ENCODE measurements at regions not wholly inside any gene's neighbourhood (a gene's known extent, or its start where the extent isn't known, plus 50 kb on each side); places are given as distances from the start of the nearest gene placed in this dataset.

- Histone ChIP-seq H3K79me2 (ENCODE audit: control insufficient read depth, insufficient read depth, low read length) (no peaks in the 10 kb centered on the region), H2AFZ (ENCODE audit: low read depth, low read length) (no peak overlapping the region), H4K20me1 (replicated peaks; ENCODE audit: control insufficient read depth, insufficient read depth, low read length) (no peaks in the 10 kb centered on the region), H3K27ac (ENCODE audit: extremely low read depth, low read depth, low read length) (no peak overlapping the region), H3K36me3 (ENCODE audit: control insufficient read depth, insufficient read depth, low read length) (no peaks in the 10 kb centered on the region), H3K9me3 (replicated peaks; ENCODE audit: control insufficient read depth, insufficient read depth, low read depth, low read length) (no peaks in the 10 kb centered on the region; the same call in 1 of the 2 replicates), H3K4me1 (replicated peaks in 1 of 2; ENCODE audit: control insufficient read depth in 2 of 2, insufficient read depth in 2 of 2, low read length in 2 of 2) (no peaks in the 10 kb centered on the region), H3K9ac (ENCODE audit: insufficient read depth in 1 of 2, low read depth in 2 of 2, low read length in 2 of 2) (no peak overlapping the region), H3K9me1 (ENCODE audit: control insufficient read depth, insufficient read depth, low read length) (no peaks in the 10 kb centered on the region), H3K27me3 (ENCODE audit: control insufficient read depth in 2 of 2, insufficient read depth in 2 of 2, low read length in 2 of 2) (no peaks in the 10 kb centered on the region), H3K4me2 (ENCODE audit: insufficient read depth, low read length) (no peak overlapping the region), H3K4me3 (no peak overlapping the region)
- DNase-seq (ENCODE audit: extremely low read depth in 1 of 4, low spot score in 3 of 4) (no peak), ATAC-seq (no peak; the same call in 2 of the 3 replicates), FAIRE-seq (no peak)
- intact Hi-C loops (cut with micrococcal nuclease) (no loop called here), in situ Hi-C loops (cut with MboI) (no loop called here)
- no TSS peak for BruUV-seq (replicated peaks)
- POLR2A ChIA-PET = no interaction called here
- CTCF ChIA-PET (ENCODE audit: low intra/inter-chr PET ratio) = no interaction called here
- TF ChIP-seq MGA (IDR thresholded peaks at IDR 0.05) (no peak), ZNF184 (CRISPR knock-in tag; IDR thresholded peaks at IDR 0.05) (no peak), SNAPC5 (CRISPR knock-in tag; IDR thresholded peaks at IDR 0.05) (no peak), MTA1 (IDR thresholded peaks at IDR 0.05; ENCODE audit: borderline replicate concordance) (no peak)
- WGBS (ENCODE audit: insufficient coverage, low coverage, missing lambda C conversion rate) = 7% methylated on average over 17 of the region's 17 CpGs
Observed at GRCh38 chr7:125467996-125468854, 538.6 kb upstream of the POT1 start.
